Fibroblast of the aortic adventitia (primary cell): ENCODE measurements at regions not wholly inside any gene's neighbourhood (a gene's known extent, or its start where the extent isn't known, plus 50 kb on each side); places are given as distances from the start of the nearest gene placed in this dataset.

Experiments used
- DNase-seq: peaks from one replicate; pipeline ENCODE4 v3.0.0-alpha.2; 2010; ENCODE audit warnings: low read depth
- H3K4me3 ChIP-seq: 2 replicates; pipeline ENCODE4 v1.5.1; 2011; ENCODE audit warnings: low read depth, mild to moderate bottlenecking, control low read depth, low read length, moderate library complexity
- TF ChIP-seq, protein P1 (sequence below): IDR thresholded peaks from 2 replicates; pipeline ENCODE4 v1.5.1; 2011; ENCODE audit warnings: mild to moderate bottlenecking, low read length, control low read depth, inconsistent platforms; ENCODE audit not compliant: insufficient read depth

DNA sequence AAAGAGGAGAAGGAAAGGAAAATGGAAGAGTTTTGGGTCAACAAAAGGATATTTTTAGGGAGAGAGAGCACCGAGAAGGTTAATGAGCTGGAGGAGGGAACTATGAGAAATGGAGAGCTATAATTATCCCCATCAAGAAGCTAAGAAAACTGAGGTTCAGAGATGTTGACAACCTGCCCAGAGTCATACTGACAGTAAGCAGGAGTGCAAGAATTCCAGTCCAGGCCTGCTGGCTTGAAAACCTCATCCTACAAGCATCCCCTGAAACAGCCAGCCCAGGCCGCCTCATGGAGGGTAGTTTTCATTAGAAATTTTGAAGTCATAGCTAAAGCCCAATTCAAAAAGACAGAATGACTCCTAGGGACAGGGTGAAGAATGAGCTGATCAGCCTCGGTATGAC, 172.1 kb upstream of the LRFN2 start:
- no peak for DNase-seq
- no peak overlapping the region for H3K4me3 ChIP-seq
- TF ChIP-seq, protein P1, sequence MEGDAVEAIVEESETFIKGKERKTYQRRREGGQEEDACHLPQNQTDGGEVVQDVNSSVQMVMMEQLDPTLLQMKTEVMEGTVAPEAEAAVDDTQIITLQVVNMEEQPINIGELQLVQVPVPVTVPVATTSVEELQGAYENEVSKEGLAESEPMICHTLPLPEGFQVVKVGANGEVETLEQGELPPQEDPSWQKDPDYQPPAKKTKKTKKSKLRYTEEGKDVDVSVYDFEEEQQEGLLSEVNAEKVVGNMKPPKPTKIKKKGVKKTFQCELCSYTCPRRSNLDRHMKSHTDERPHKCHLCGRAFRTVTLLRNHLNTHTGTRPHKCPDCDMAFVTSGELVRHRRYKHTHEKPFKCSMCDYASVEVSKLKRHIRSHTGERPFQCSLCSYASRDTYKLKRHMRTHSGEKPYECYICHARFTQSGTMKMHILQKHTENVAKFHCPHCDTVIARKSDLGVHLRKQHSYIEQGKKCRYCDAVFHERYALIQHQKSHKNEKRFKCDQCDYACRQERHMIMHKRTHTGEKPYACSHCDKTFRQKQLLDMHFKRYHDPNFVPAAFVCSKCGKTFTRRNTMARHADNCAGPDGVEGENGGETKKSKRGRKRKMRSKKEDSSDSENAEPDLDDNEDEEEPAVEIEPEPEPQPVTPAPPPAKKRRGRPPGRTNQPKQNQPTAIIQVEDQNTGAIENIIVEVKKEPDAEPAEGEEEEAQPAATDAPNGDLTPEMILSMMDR, result no peak

DNA sequence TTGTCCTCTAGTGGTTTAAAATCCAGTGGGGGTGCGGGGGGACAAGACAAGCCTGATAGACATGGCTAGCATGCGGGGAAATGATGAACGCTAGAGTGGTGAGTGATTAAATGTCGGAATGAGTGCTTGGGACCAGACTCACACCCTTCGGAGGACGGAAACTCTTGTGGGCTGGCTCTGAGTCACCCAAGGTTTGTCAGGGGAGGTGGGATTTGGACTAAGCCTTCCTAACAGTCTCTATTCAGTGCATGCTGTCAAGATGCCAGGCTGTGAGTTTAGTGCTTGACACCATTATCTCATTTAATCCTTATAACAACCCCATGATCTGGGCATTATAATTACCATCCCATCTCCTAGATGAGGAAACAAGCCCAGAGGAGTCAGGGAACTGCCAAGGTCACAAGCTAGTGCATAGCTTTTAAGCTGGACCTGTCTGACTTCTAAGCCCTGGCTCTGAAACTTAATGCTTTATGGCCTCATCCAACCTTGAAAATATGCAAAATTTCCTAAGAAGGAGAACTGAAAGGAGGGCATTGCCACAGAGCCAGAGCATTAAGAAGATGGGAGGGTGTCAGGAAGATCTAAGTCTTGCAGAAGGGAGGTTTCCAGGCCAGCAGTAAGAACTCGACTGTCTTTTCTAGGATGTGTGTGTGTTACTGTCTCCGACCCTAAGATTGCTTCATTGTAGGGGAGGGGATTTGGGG, 168.7 kb upstream of the LRFN2 start:
- TF ChIP-seq, protein P1, result no peak
- DNase-seq, result no peak
- H3K4me3 ChIP-seq, result no peak overlapping the region

DNA sequence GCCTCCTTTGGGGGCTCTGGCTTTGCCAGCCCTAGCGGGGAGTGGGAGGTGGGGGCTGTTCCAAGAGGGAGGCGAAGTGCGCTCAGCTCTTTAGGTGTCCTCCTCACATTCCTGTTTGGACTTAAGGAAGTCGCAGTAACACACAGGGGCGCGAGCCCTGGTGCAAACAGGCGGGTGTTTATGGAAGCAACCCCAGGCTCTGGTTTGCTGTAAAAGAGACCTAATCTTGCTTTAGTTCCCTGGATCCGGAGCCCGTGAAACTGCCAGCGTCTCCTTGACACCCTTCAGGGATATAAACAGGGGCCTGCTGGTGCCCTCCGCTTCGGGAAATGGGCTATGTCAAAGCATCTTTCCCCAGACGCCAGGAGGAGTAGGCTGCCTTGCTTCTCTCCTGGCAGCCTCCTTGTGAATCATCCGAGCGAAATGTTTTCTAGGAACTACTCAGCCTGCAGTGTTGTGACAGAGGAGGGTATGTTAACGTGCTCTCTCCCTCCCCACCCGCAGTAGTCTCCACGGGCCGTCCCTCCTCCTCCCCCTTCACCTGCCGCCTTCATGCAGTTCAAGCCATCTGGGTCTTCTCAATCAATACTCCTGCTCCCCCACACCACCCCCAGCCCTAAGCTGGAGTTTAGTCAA, 168.0 kb upstream of the LRFN2 start:
- TF ChIP-seq, protein P1, result no peak
- H3K4me3 ChIP-seq, result no peak overlapping the region
- DNase-seq, result peak; percentile 39

DNA sequence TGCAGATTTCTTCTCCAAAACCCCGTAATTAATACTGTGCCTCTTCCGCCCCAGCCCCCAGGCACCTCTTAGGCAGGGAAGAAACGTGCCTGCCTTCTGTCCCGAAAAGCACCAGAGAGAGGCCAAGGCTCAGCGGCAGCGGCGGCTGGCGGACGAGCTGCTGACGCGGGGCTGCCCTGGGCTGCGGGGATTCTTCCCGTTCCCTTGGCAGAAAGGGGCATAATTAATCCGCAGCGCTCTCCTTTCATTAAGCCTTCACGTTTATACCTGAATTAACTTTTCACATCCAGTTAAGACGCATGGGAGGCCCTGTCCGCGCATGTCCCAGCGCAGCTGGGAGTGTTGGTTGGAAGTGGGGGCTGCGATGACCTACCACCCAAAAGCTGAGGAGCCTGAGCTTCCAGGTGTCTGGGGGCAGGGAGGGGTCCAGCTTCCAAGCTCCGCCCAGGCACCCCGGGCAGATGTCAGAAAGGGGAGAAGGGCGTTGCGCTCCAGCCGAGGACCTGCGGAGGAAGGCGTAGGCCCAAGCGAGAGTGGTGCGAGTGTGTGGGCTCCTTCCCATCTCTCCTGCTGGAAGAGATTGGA, 167.4 kb upstream of the LRFN2 start:
- TF ChIP-seq, protein P1, result no peak
- no peak for DNase-seq
- no peak overlapping the region for H3K4me3 ChIP-seq

DNA sequence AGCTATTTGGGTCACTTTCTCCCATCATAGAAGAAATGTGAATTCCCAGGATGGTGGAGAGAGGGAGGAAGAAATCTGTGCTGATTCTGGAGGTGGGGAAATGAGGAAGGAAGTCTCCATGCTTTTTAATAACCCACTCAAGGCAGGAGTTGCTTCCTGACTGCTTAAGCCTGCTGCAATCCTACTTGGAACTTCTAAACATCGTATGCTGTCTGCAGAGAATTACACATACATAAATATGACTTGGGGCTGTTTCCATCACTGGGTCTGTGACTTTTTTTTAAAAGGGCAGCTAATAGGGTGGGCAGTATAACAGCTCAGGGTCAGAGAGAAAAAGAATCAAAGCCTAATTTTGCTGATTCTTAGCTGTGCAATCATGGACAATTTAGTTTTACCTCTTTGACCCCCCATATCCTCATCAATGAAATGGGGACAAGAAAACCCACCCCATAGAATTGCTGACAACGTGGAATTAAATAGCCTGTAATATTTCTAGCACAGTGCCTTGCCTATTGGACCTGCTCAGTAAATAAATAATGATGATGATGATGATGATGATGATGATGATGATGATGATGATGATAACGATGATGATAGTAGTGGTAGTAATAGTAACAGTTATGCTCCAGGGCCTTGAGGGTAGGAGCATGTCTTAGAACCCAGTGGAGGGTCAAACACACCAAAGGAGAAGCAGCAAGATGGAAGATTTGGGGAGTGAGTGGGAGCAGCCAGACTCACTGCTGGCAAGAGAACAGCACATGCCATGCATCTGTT, 166.7 kb upstream of the LRFN2 start:
- no peak overlapping the region for H3K4me3 ChIP-seq
- TF ChIP-seq, protein P1, result no peak
- DNase-seq, result no peak

DNA sequence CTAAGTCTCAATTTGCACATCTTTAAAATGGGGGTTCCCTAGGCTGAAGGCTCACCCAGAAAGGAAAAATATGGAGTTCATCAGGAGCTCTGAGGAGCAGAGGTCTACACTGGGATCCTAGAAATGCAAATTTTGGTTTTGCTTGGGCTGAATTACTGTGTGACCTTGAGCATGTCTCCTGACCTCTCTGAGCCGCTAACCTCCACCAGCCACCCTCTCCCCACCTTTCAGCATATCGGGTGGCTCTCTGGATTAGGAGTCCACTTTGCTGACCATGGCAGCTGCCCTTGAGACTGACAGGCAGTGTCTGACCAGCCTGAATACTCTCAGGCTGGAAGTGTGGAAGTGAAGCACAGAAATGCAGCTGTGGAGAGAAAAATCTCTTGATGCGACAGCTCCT, 165.9 kb upstream of the LRFN2 start:
- TF ChIP-seq, protein P1, result no peak
- H3K4me3 ChIP-seq, result no peak overlapping the region
- DNase-seq, result no peak
